ENCODE measurements at regions not wholly inside any gene's neighbourhood (a gene's known extent, or its start where the extent isn't known, plus 50 kb on each side); places are given as distances from the start of the nearest gene placed in this dataset.

- Histone ChIP-seq H3K9me3 (ENCODE audit: low read length) (no peaks in the 10 kb centered on the region), H3K36me3 (ENCODE audit: insufficient read depth, low read length) (no peaks in the 10 kb centered on the region), H3K4me1 (ENCODE audit: insufficient read depth, low read length, poor library complexity, severe bottlenecking) (no peaks in the 10 kb centered on the region), H3K9me2 (ENCODE audit: insufficient read depth, low read length) (no peaks in the 10 kb centered on the region), H3K79me2 (ENCODE audit: insufficient read depth, low read depth, low read length) (no peaks in the 10 kb centered on the region), H3K27ac (ENCODE audit: low read depth, low read length, poor library complexity, severe bottlenecking) (no peak overlapping the region), H3K4me2 (ENCODE audit: low read length) (no peak overlapping the region), H4K20me1 (ENCODE audit: insufficient read depth, low read length) (no peaks in the 10 kb centered on the region), H3K4me3 (ENCODE audit: low read depth, low read length, poor library complexity, severe bottlenecking) (no peak overlapping the region), H2AFZ (ENCODE audit: low read length) (no peak overlapping the region)
- TF ChIP-seq CTCF (conservative IDR thresholded peaks at IDR 0.05; ENCODE audit: low read length): no peak
- ChIA-PET CTCF (ENCODE audit: unreplicated experiment) (no interaction called here), POLR2A (no interaction called here)
- intact Hi-C loops (cut with micrococcal nuclease; ENCODE audit: unreplicated experiment): no loop called here
- BruUV-seq (replicated peaks): no TSS peak
- no peak for DNase-seq (ENCODE audit: low spot score)
Observed at GRCh38 chr11:50246183-50246582, 213.5 kb downstream of the OR4C45 start.

GRCh38 chr11:50246699-50247098 lies 214.0 kb downstream of the OR4C45 start:
- intact Hi-C loops (cut with micrococcal nuclease; ENCODE audit: unreplicated experiment): no loop called here
- TF ChIP-seq CTCF (conservative IDR thresholded peaks at IDR 0.05; ENCODE audit: low read length) (no peak), EZH2phosphoT487 (IDR thresholded peaks at IDR 0.05; ENCODE audit: borderline replicate concordance, low read depth, low read length) (no peak)
- CTCF ChIA-PET (ENCODE audit: unreplicated experiment): no interaction called here
- Histone ChIP-seq H3K4me3 (ENCODE audit: low read depth, low read length, poor library complexity, severe bottlenecking) (no peak overlapping the region), H3K36me3 (ENCODE audit: insufficient read depth, low read length) (no peaks in the 10 kb centered on the region), H3K79me2 (ENCODE audit: insufficient read depth, low read depth, low read length) (no peaks in the 10 kb centered on the region), H3K27ac (ENCODE audit: low read depth, low read length, poor library complexity, severe bottlenecking) (no peak overlapping the region), H3K9me3 (ENCODE audit: low read length) (no peaks in the 10 kb centered on the region), H3K4me2 (ENCODE audit: low read length) (no peak overlapping the region), H3K4me1 (ENCODE audit: insufficient read depth, low read length, poor library complexity, severe bottlenecking) (no peaks in the 10 kb centered on the region), H4K20me1 (ENCODE audit: insufficient read depth, low read length) (no peaks in the 10 kb centered on the region), H2AFZ (ENCODE audit: low read length) (no peak overlapping the region), H3K9me2 (ENCODE audit: insufficient read depth, low read length) (no peaks in the 10 kb centered on the region)
- BruUV-seq (replicated peaks): no TSS peak
- POLR2A ChIA-PET: no interaction called here
- DNase-seq (ENCODE audit: low spot score): no peak

GRCh38 chr11:50247309-50247874 lies 214.7 kb downstream of the OR4C45 start:
- no peak overlapping the region for H3K4me2 ChIP-seq (ENCODE audit: low read length)
- no peaks in the 10 kb centered on the region for H3K9me3 ChIP-seq (ENCODE audit: low read length)
- H3K4me1 ChIP-seq (ENCODE audit: insufficient read depth, low read length, poor library complexity, severe bottlenecking): no peaks in the 10 kb centered on the region
- no peak overlapping the region for H3K4me3 ChIP-seq (ENCODE audit: low read depth, low read length, poor library complexity, severe bottlenecking)
- no peaks in the 10 kb centered on the region for H3K79me2 ChIP-seq (ENCODE audit: insufficient read depth, low read depth, low read length)
- no peaks in the 10 kb centered on the region for H4K20me1 ChIP-seq (ENCODE audit: insufficient read depth, low read length)
- TF ChIP-seq CTCF (conservative IDR thresholded peaks at IDR 0.05; ENCODE audit: low read length) (no peak), EZH2phosphoT487 (IDR thresholded peaks at IDR 0.05; ENCODE audit: borderline replicate concordance, low read depth, low read length) (no peak)
- no peak overlapping the region for H2AFZ ChIP-seq (ENCODE audit: low read length)
- H3K27ac ChIP-seq (ENCODE audit: low read depth, low read length, poor library complexity, severe bottlenecking): no peak overlapping the region
- ChIA-PET CTCF (ENCODE audit: unreplicated experiment) (no interaction called here), POLR2A (no interaction called here)
- BruUV-seq (replicated peaks): no TSS peak
- no peaks in the 10 kb centered on the region for H3K36me3 ChIP-seq (ENCODE audit: insufficient read depth, low read length)
- no peak for DNase-seq (ENCODE audit: low spot score)
- intact Hi-C loops (cut with micrococcal nuclease; ENCODE audit: unreplicated experiment): no loop called here
- no peaks in the 10 kb centered on the region for H3K9me2 ChIP-seq (ENCODE audit: insufficient read depth, low read length)

All from OCI-LY7 (cell line).